Erythroblast (primary cell): ENCODE measurements at regions not wholly inside any gene's neighbourhood (a gene's known extent, or its start where the extent isn't known, plus 50 kb on each side); places are given as distances from the start of the nearest gene placed in this dataset.

Experiments
- GATA1 ChIP-seq: IDR thresholded peaks from 2 replicates; pipeline ENCODE4 v1.6.1; 2011; ENCODE audit warnings: low read depth, mild to moderate bottlenecking, control low read depth, low read length, moderate library complexity
- POLR2A ChIP-seq: IDR thresholded peaks from 2 replicates; pipeline ENCODE4 v1.6.1; 2011; ENCODE audit warnings: mild to moderate bottlenecking, low read length

DNA sequence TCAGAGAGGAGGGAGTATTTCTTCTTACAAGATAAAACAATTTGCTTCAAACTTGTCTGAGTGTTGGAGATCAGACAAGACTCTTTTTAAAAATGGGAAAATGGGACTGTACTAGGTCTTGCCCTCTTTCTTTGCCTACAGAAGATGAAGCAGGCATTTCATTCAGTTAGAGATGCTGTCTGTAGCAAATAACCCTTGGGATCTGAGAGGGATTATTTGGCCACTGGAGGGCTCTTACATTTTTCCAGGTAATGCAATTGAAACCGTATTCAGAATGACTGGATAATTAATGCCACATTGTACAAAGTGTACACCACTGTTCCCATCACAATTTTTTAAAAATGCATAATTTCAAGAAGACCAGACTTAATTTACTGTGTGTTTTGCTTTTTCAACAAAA lies 258.5 kb upstream of the KIRREL3 start:
- no peak for TF ChIP-seq POLR2A
- TF ChIP-seq GATA1: no peak
